Suprapubic skin (tissue), 4 donors: ENCODE measurements at regions not wholly inside any gene's neighbourhood (a gene's known extent, or its start where the extent isn't known, plus 50 kb on each side); places are given as distances from the start of the nearest gene placed in this dataset.

Source experiments
- EP300 ChIP-seq: sonication (generic); formaldehyde crosslinking; IDR thresholded peaks from one replicate; pipeline ENCODE4 v1.6.1; 2017; ENCODE audit warnings: antibody characterized with exemption
- POLR2AphosphoS5 ChIP-seq, 3 donors: sonication (generic); formaldehyde crosslinking; IDR thresholded peaks; one replicate each; pipeline ENCODE4 v1.6.1; 2017; ENCODE audit warnings: antibody characterized with exemption in 3 of 3
- TF ChIP-seq, protein P1 (sequence below), 2 donors: fragments of 200-600 bp in 1 of 2; fragments of 450-650 bp in 1 of 2; sonication (generic) in 1 of 2; IDR thresholded peaks; one replicate each; pipeline ENCODE4 v1.5.1; 2016 to 2019; ENCODE audit warnings: antibody characterized with exemption in 2 of 2, mild to moderate bottlenecking in 1 of 2, moderate library complexity in 1 of 2

DNA sequence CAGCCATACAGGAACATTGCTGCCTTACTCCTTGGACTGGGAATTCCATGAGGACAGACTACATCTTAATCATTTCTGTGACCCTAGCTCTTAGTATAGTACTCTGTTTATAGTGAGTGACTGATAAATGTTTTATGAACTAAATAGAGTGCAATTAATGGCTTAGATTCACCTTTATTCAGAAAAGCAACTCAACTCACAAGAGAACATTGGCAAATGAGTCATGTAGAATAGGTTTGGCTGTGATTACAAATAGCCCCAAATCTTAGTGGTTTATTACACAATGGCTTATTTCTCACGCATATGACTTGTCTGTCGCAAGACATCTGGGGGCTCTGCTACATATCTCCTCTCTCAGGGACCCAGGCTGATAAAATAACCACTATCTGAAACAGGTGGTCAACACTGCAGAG, 121.6 kb upstream of the KL start:
- TF ChIP-seq POLR2AphosphoS5 (IDR thresholded peaks at IDR 0.05) (no peak), EP300 (no peak)
- TF ChIP-seq, protein P1, sequence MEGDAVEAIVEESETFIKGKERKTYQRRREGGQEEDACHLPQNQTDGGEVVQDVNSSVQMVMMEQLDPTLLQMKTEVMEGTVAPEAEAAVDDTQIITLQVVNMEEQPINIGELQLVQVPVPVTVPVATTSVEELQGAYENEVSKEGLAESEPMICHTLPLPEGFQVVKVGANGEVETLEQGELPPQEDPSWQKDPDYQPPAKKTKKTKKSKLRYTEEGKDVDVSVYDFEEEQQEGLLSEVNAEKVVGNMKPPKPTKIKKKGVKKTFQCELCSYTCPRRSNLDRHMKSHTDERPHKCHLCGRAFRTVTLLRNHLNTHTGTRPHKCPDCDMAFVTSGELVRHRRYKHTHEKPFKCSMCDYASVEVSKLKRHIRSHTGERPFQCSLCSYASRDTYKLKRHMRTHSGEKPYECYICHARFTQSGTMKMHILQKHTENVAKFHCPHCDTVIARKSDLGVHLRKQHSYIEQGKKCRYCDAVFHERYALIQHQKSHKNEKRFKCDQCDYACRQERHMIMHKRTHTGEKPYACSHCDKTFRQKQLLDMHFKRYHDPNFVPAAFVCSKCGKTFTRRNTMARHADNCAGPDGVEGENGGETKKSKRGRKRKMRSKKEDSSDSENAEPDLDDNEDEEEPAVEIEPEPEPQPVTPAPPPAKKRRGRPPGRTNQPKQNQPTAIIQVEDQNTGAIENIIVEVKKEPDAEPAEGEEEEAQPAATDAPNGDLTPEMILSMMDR (IDR thresholded peaks at IDR 0.05): no peak
